SHP77 treated with DMSO at 0.1 percent for 48 hours (cell line): ENCODE measurements at regions not wholly inside any gene's neighbourhood (a gene's known extent, or its start where the extent isn't known, plus 50 kb on each side); places are given as distances from the start of the nearest gene placed in this dataset.
"Not testable (repeated sequence)": the region's sequence is repeated elsewhere in the genome, so short reads cannot be mapped to it uniquely, and the experiment has no call there.

Experiments used
- DNase-seq: peaks from one replicate; lab custom pipeline; 2025; lab: John Stamatoyannopoulos, UW

GRCh38 chr2:172287605-172288315 is 139.6 kb upstream of the ITGA6 start:
- no peak for DNase-seq

DNA sequence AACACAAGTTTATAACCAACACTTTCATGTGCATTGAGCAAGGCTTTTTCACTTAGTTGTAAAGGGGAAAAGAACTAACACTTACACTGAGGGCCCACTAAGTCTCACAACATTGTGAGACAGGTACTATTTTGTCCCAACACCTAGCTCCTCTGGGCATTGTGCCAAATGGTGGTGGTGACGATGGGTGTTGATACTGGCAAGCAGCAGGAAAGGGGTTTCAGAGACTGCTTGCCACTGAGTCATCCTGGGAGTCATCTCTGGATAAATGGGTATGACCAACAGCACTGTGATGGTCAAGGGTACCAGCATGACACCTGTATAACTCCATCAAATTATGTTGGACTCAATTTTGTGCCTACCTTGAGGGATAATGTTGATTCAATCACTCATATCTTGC is 138.8 kb upstream of the ITGA6 start:
- no peak for DNase-seq

- no peak for DNase-seq
Observed at GRCh38 chr2:172293952-172294351, 133.4 kb upstream of the ITGA6 start.

DNA sequence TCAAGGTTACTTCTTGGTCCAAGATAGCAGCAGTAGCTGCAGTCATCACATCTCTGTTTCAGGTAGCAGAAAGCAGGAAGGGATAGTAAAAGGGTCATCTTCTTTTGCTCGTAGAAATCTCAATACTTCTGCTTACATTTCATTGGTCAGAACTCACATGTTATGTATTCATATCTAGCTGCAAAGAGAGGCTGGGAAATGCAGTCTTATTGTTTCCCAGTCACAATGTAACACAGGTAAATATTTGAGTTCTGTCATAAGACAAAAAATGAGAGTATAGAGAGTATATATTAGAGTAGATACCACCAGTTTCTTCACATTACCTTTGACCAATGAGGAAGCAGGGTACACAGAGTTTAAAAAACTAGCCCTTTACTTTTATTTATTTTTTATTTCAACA is 132.4 kb upstream of the ITGA6 start:
- no peak for DNase-seq

GRCh38 chr2:172295677-172296076 is 131.7 kb upstream of the ITGA6 start:
- DNase-seq: no peak

- no peak for DNase-seq
Observed at GRCh38 chr2:172296267-172297046, 130.9 kb upstream of the ITGA6 start.

GRCh38 chr2:172297531-172297930 is 129.9 kb upstream of the ITGA6 start:
- no peak for DNase-seq

DNA sequence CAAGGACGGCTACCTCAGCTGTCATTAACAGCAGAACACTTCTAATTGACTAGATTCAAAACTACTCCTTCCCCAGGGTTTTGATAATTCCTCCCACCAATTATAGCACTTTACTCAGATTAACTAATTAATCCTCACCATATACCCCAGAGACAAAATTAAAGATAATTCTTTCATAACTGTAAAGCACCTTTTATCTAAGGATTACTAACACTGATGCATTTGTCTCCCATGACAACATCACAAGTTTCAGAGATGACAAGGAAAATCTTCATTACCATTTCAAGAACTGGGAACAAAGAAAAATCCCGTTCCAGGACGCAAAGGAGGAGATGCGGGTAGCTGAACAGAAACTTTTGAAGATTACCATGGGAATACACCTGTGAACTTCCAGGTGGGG is 129.4 kb upstream of the ITGA6 start:
- DNase-seq: no peak

DNA sequence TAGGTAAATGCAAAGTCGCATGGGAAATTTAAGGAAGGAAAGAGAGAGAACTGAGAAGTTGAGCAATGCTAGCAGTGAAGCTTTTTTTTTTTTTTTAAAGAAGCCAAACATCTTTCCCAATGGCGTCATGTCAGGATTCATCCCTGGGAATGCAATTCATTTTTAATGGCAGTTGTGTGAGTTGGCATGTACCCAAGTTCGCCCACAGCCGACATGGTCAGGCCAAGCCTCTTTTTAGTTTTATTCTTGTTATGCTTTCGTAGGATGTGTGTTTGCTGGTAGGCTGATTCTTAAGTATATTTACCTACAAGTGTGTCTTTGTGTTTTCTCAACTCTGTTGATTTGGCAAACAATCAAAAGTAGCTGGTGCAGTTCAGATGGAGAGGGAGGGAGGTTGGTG is 127.6 kb upstream of the ITGA6 start:
- no peak for DNase-seq

- no peak for DNase-seq
Observed at GRCh38 chr2:172300851-172301250, 126.5 kb upstream of the ITGA6 start.

DNA sequence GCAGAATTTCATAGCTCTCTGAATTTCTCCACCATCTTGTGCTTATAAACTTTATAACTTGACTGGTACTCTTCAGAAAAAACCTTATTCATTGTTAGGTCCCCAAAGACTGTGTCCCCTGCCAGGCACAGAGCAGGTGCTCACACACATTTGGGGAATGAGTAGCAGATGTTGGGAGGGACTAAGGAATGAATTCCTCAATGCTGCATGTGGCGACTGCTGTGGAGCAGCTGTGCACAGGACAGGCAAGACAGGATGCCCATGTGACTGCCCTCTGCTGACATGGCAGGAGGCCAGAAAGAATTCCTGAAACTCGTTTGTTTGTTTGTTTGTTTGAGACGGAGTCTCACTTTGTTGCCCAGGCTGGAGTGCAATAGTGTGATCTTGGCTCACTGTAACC is 122.3 kb upstream of the ITGA6 start:
- DNase-seq: no peak

GRCh38 chr2:172307800-172308199 is 119.6 kb upstream of the ITGA6 start:
- DNase-seq: no peak

- DNase-seq: no peak
Observed at GRCh38 chr2:172308253-172308935, 119.0 kb upstream of the ITGA6 start.

GRCh38 chr2:172311921-172312345 is 115.5 kb upstream of the ITGA6 start:
- no peak for DNase-seq

DNA sequence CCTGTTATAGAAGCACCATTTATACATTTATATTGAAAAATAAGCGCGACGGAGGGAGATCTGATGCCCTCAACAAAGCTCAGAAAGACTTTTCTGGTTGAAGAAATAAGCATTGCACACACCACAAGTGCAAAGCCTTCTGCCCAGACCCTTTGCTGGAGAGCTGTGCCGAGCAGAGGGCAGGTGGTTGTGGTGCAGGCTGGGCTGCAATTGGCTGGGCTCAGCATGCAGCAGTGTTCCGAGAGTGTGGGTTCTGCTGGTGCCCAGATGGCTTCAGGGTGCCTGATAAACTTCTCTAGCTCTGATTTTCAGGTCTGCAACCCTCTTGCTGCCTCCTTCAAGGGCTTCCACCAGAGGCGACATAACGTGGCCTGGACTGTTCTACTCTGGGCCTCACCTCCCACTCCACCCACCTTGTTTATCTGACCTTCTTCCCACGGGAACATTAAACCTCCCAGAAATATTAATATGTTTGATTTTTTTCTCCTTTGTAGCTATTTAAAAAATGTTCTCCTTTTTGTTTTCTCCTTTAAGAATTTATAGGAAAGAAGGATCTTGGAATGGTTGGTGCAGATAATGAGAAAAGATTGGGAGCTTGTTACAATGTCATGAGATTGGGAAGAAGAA is 113.6 kb upstream of the ITGA6 start:
- DNase-seq: no peak

DNA sequence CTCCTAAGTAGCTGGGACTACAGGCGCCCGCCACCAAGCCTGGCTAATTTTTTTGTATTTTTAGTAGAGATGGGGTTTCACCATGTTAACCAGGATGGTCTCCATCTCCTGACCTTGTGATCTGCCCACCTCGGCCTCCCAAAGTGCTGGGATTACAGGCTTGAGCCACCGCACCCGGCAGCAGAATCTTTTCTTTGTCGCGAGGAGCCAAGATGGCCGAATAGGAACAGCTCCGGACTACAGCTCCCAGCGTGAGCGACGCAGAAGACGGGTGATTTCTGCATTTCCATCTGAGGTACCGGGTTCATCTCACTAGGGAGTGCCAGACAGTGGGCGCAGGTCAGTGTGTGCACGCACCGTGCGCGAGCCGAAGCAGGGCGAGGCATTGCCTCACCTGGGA is 112.3 kb upstream of the ITGA6 start:
- DNase-seq: not testable (repeated sequence)

- DNase-seq: no peak
Observed at GRCh38 chr2:172322049-172322448, 105.3 kb upstream of the ITGA6 start.

- DNase-seq: no peak
Observed at GRCh38 chr2:172323256-172323655, 104.1 kb upstream of the ITGA6 start.

GRCh38 chr2:172323861-172324597 is 103.4 kb upstream of the ITGA6 start:
- DNase-seq: no peak

GRCh38 chr2:172326211-172326509 is 101.2 kb upstream of the ITGA6 start:
- DNase-seq: no peak

GRCh38 chr2:172328103-172328841 is 99.1 kb upstream of the ITGA6 start:
- DNase-seq: no peak
